TTC549 (cell line): ENCODE measurements at regions not wholly inside any gene's neighbourhood (a gene's known extent, or its start where the extent isn't known, plus 50 kb on each side); places are given as distances from the start of the nearest gene placed in this dataset.

Experiments
- FAIRE-seq: peaks from 2 replicates; lab custom pipeline; 2012; peaks lifted over from hg19 to GRCh38; lab: Jason Lieb, UNC

DNA sequence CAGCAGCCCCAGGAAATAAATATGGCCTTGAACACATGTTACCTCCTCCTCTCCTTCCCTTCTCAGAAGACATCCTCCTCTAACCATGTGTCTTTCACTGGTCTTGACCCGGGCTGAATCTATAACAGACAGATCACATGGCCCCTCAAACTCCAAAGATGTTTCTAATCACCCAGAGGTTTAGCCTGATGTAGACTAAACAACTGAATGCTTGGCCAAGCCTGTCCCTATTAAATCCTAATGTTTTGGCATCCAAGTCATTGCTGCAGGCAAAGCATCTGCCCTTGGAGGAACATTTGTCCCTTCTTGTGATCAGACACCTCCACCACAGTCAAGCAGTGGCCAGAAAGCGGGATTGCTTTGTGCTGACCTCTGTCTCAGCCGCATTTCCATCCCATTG, 65.5 kb downstream of the ANKRD60 start:
- no peak for FAIRE-seq

DNA sequence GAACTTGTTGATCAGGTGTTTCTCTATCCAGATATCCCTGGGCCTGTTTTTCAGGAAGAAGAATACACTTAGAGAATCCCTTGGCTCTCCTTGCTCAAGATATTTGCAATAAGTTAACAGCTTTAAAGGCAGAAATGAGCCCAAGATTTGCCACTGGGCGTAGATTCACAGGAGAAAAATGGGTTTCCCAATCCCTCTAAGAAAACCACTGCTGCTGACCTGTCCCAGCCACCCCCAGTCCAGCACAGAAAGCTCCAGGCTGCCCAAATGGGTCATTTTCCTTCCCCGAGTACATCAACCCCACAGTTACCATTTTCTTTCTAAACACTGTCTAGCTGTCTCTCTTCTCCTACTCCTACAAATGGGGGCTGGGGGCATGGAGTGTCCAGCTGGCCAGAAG, 67.3 kb downstream of the ANKRD60 start:
- no peak for FAIRE-seq

- no peak for FAIRE-seq
Measured at GRCh38 chr20:58160451-58161061, 67.9 kb downstream of the ANKRD60 start.

DNA sequence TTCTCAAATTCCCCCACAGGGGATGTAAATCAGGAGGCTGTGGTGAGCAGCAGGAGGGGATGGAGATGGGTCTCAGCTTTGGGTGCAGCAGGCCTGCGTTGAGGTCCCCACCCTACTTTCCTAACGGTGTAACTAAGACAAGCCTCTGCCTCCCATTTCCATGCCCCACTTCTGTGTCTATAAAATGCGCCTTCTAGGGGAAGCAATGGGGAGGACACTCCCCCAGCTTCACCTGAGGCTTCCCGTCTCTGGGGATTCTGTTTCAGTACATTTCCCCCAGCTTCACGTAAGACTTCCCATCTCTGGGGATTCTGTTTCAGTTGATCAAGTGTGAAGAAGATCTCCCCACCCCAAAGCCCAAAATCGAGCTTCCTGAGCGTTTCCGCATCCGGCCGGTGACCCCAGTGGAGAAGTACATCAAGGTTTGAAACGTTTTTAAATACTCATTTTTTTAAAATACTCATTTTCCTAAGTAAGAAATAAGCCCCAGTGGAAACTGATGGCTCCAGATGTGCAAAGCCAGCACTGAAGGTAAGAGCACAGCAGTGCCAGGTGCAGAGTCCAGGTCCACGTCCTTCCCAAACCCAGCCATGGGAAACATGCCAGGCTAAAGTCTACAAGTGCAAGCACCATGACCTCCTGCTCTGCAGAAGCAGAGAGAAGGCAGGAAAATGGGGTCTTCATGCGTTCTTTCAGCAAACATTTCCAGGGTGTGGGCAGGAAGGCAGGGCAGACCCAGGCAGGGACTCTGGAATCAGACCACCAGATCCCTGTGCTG, 73.1 kb downstream of the ANKRD60 start:
- FAIRE-seq, result no peak

GRCh38 chr20:58154113-58154512, 74.3 kb downstream of the ANKRD60 start:
- no peak for FAIRE-seq

DNA sequence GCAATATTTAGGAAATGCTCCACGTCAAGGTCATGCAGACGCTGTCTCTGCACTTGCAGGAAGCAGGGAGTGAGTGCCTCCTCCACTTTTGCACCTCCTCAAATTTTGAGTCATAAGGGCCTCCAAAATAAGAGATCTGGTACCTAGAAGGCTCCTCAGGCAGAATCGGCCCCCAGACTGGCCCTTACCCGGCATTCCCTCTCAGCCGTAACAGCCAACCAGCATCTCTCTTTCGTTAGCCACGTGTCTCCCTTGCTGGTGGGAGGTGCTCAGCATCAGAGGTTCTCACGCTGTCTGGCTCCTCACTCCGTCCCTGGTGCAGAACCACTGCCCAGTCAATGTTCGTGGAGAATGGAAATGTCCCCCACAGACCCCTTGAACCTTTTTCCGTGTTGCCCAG, 75.3 kb downstream of the ANKRD60 start:
- no peak for FAIRE-seq

- no peak for FAIRE-seq
Measured at GRCh38 chr20:58150772-58151171, 77.7 kb downstream of the ANKRD60 start.

DNA sequence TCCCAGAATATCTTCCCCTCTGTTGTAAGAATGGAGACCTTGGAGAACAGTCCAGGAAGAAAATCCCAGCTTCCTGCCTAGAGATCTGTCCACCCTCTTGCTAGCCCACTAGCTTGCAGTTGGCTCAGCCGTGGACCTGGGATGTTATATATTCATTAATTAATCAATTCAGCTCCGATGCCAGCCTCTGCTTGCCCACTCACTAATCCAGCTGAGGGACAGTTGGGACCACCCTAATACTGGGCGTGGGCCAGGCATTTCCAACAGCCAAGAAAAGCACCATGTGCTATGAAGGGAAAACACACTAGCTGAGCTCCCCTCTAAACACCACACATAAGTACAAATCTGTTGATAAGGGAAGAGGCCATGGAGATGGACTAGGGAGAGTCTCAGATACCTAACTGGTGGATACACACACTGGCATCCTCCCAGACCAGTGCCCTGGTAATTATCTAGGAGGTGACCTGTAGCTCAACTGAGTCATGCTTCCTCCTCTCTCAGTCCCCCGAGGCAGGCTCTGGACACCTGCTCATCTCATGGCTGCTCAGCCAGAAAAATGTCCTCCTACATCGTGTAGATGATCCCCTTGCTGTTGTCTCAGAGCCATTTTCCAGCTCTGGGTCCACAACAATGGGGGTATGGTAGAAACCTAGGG, 78.9 kb downstream of the ANKRD60 start:
- no peak for FAIRE-seq

DNA sequence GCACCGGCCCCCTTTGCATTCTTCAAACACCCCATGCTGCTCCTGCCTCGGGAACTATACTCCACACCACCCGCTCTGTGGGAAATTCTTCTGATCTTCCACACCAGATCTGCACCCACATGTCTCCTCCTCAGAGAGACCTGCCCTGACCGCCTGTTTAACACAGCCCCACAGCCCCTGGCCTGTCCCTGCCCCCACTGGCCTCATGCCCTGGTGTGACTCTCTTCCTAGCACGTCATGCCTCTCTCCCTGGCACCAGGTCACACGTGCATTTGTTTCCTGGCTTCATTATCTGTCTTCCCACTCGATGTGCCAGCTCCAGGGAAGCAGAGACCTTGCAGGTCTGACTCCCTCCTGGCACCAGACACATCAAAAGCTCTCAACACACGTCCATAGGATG, 79.6 kb downstream of the ANKRD60 start:
- FAIRE-seq, result no peak

DNA sequence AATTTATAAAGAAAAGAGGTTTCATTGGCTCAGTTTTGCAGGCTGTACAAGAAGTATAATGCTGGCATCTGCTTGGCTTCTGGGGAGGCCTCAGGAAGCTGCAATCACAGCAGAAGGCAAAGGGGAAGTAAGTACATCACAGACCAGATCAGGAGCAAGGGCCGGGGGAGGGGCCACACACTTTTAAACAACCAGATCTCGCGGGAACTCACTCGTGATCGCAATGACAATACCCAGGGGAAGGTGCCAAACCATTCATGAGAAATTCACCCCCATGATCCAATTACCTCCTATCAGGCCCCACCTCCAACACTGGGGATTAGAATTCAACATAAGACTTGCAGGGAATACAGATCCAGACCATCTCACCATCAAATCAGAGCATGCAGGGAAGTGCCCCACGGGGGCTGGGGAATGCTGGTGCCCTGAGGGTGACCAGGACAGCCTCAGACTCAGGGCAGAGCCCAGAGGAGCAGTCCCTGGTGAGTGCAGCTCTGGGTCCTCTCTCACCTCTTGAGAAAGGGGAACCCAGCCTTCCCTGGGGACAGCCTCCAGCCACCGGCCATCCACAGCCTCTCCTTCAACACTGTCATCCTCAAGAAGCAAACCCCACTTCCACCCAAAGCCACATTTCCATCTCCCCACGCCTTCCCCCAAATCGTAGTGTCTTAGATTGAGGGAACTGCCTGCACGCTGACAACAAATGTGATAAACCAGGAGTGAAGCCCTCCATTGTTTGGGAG, 80.7 kb downstream of the ANKRD60 start:
- FAIRE-seq, result no peak

GRCh38 chr20:58146746-58147140, 81.7 kb downstream of the ANKRD60 start:
- no peak for FAIRE-seq

DNA sequence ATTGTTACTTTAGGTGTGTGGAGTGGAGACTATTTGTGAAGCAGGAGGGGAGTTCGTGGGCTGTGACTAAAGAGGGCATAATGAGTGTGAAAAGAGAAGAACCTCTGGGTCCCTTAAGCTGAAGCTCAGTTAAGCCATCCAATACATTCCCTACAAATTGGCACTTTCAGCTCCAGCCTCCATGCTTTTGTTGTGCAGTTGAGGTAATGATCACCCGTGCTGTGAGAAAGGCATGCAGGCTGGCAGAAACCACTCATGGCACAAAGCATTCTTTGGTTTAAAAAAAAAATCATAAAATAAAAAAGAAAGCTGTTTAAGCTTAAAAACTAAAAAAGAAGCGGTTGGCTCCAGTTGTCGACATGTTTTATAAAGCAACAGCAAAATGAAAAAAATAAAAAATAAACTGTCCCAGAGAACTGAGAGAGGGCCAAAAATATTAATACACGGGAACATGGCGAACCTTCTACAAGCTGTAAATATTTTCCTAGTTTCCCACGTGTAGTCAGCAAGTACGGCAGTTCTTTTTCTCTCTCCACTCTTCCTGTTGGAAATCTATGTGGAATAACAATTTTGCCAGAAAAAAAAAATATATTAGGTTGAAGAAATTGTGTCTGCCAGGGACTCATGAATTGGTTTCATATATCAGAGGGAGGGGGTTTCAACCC, 82.2 kb downstream of the ANKRD60 start:
- no peak for FAIRE-seq

GRCh38 chr20:58145506-58146080, 82.9 kb downstream of the ANKRD60 start:
- FAIRE-seq, result no peak

DNA sequence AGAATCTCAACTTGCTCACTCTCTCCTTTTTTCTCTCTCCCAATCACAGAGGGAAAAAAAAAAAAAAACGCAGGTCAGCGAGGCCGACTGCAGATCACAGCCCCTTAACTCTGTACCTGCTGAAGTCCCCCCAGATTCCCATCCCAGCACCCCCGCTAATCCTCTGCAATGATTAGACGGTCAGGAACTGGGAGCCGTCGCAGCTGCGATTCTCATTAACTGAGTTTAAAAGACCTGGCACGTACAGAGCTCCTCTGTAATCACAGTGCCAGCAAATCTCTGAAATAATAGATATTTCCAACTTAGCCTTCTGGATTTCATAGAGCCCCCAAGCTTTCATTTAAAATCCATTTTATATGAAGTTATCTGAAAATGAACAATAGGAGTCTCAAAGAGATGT, 84.4 kb downstream of the ANKRD60 start:
- FAIRE-seq, result no peak

- FAIRE-seq, result no peak
Measured at GRCh38 chr20:58143531-58143930, 84.9 kb downstream of the ANKRD60 start.

GRCh38 chr20:58142843-58143185, 85.6 kb downstream of the ANKRD60 start:
- no peak for FAIRE-seq

- FAIRE-seq, result no peak
Measured at GRCh38 chr20:58141971-58142842, 86.2 kb downstream of the ANKRD60 start.

- no peak for FAIRE-seq
Measured at GRCh38 chr20:58141496-58141895, 87.0 kb downstream of the ANKRD60 start.

DNA sequence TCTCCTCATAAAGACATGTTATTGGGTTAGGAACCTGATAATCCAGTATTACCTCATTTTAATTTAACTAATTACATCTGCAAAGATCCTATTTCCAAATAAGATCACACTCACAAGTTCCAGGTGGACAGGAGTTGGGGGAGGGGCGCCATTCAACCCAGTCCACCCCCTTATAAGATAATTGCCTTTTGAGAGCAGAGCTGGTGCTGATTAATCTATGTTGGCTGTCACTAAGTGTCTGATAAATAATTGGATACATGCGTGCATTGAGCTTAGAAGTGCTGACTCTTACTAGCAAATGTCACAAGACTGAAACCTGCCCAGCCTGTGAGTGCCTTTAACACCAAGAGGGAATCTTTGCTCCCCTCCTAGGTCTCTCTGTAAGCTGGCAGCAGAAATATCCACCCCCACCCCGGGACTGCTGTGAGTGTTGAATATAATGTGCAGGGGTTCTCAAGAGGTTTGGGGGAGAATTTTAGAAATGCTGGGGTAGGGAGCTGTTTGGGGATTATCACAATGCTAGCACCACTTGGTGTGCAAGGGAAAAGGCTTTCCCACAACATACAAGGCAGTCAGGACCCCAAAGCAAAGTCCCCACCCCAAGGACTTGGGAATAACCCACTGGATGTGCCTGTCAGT, 87.5 kb downstream of the ANKRD60 start:
- FAIRE-seq, result no peak
